Immature natural killer cell (primary cell): ENCODE measurements at regions not wholly inside any gene's neighbourhood (a gene's known extent, or its start where the extent isn't known, plus 50 kb on each side); places are given as distances from the start of the nearest gene placed in this dataset.
A peak's percentile ranks its signal among the peaks of the same experiment; 100 is the strongest.
"Not testable (repeated sequence)": the region's sequence is repeated elsewhere in the genome, so short reads cannot be mapped to it uniquely, and the experiment has no call there.

Source experiments
- DNase-seq, 3 donors: peaks; one replicate each; pipeline ENCODE4 v3.0.0; 2022; ENCODE audit warnings: mixed read lengths in 1 of 3
- H3K27ac Mint-ChIP-seq, 6 donors: one replicate each; pipeline ENCODE4 v1.8.0; 2020; ENCODE audit warnings: mixed read lengths in 6 of 6, mild to moderate bottlenecking in 5 of 6, inconsistent platforms in 4 of 6, moderate library complexity in 3 of 6
- H3K27me3 Mint-ChIP-seq, 3 donors: one replicate each; pipeline ENCODE4 v1.8.0; 2020 to 2021; ENCODE audit warnings: low read depth in 3 of 3, mild to moderate bottlenecking in 3 of 3, mixed read lengths in 3 of 3, moderate library complexity in 3 of 3, inconsistent platforms in 1 of 3
- H3K36me3 Mint-ChIP-seq, 3 donors: one replicate each; pipeline ENCODE4 v1.8.0; 2020; ENCODE audit warnings: mixed read lengths in 3 of 3, inconsistent platforms in 2 of 3, mild to moderate bottlenecking in 2 of 3
- H3K4me1 Mint-ChIP-seq, 2 donors: one replicate each; pipeline ENCODE4 v1.8.0; 2020; ENCODE audit warnings: inconsistent platforms in 2 of 2, mild to moderate bottlenecking in 2 of 2, mixed read lengths in 2 of 2, moderate library complexity in 1 of 2
- H3K4me3 Mint-ChIP-seq, 5 donors: one replicate each; pipeline ENCODE4 v1.8.0; 2020; ENCODE audit warnings: mild to moderate bottlenecking in 5 of 5, mixed read lengths in 5 of 5, inconsistent platforms in 3 of 5, moderate library complexity in 3 of 5
- H3K9me3 Mint-ChIP-seq, 6 donors: one replicate each; pipeline ENCODE4 v1.8.0; 2020; ENCODE audit warnings: mild to moderate bottlenecking in 6 of 6, mixed read lengths in 6 of 6, inconsistent platforms in 4 of 6, moderate library complexity in 3 of 6

- Mint-ChIP-seq H3K36me3 (no peaks in the 10 kb centered on the region), H3K27ac (no peak overlapping the region), H3K4me3 (no peak overlapping the region), H3K27me3 (peaks cover 0 to 6% (median 5%) of the 10 kb centered on the region in 3 donors), H3K4me1 (peaks cover 5 to 6% of the 10 kb centered on the region in 2 donors), H3K9me3 (no peaks in the 10 kb centered on the region)
- DNase-seq: no peak
Measured at GRCh38 chr9:85298499-85298898, 443.3 kb downstream of the AGTPBP1 start.

GRCh38 chr9:85295244-85295643 lies 446.5 kb downstream of the AGTPBP1 start:
- H3K27me3 Mint-ChIP-seq, H3K36me3 Mint-ChIP-seq, H3K9me3 Mint-ChIP-seq, H3K27ac Mint-ChIP-seq, DNase-seq, H3K4me3 Mint-ChIP-seq: not testable (repeated sequence)
- peaks cover 16 to 23% of the 10 kb centered on the region in 2 donors for H3K4me1 Mint-ChIP-seq

- Mint-ChIP-seq H3K27me3 (peaks cover 3 to 5% (median 4%) of the 10 kb centered on the region in 3 donors), H3K27ac (peak overlapping the region in 1 of 6 donors; percentile 5), H3K4me1 (peaks cover 39 to 50% of the 10 kb centered on the region in 2 donors), H3K9me3 (no peaks in the 10 kb centered on the region), H3K4me3 (no peak overlapping the region), H3K36me3 (no peaks in the 10 kb centered on the region)
- DNase-seq: no peak
Measured at GRCh38 chr9:85292261-85292660, 449.5 kb downstream of the AGTPBP1 start.

DNA sequence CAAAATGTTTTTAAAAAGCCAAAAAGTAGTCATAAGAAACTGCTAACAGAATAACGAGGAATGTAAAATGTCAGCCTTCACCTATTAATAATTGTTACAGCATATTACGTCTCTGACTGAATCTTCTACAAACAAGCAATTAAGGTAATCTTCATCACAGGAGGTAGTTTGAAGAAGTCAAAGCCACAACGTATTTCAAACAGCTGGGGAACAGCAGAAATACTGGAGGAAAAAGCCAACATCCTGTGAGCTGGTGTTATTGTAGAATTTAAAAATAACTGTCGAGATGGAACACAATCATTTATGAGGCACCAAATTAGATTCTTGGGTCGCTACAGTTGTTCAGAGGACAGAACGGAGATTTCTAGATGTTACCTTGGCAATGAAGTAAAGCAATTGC lies 450.5 kb downstream of the AGTPBP1 start:
- no peak overlapping the region for H3K27ac Mint-ChIP-seq
- DNase-seq: no peak
- H3K36me3 Mint-ChIP-seq: no peaks in the 10 kb centered on the region
- H3K27me3 Mint-ChIP-seq: peaks cover 3 to 5% (median 4%) of the 10 kb centered on the region in 3 donors
- peaks cover 37 to 48% of the 10 kb centered on the region in 2 donors for H3K4me1 Mint-ChIP-seq
- no peaks in the 10 kb centered on the region for H3K9me3 Mint-ChIP-seq
- no peak overlapping the region for H3K4me3 Mint-ChIP-seq

DNA sequence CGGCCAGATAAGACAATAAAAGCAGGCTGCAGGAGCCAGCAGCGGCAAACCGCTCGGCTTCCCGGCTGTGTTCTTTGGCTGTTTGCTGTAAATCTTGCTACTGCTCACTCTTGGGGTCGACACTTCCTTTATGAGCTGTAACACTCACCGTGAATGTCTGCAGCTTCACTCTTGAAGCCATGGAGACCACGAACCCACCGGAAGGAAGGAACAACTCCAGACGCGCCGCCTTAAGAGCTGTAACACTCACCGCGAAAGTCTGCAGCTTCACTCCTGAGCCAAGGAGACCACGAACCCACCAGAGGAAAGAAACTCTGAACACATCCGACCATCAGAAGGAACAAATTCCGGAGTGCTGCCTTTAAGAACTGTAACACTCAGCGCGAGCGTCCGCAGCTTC lies 451.7 kb downstream of the AGTPBP1 start:
- Mint-ChIP-seq H3K36me3 (no peaks in the 10 kb centered on the region), H3K9me3 (no peaks in the 10 kb centered on the region), H3K27me3 (peaks cover 3 to 8% (median 4%) of the 10 kb centered on the region in 3 donors), H3K27ac (peak overlapping the region; percentile 51 to 92 (median 71)), H3K4me1 (peaks cover 37 to 47% of the 10 kb centered on the region in 2 donors), H3K4me3 (peak overlapping the region; percentile 68 to 79 (median 76))
- DNase-seq: peak; percentile 78 to 83 (median 80)

DNA sequence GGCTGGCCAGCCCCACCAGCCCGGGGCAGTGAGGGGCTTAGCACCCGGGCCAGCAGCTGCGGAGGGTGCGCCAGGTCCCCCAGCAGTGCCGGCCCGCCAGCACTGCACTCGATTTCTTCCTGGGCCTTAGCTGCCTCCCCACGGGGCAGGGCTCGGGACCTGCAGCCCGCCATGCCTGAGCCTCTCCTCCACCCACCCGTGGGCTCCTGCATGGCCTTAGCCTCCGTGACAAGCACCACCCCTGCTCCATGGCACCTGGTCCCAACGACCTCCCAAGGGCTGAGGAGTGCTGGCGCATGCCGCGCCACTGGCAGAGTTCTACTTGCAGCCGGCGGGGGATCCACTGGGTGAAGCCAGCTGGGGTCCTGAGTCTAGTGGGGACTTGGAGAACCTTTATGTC lies 452.6 kb downstream of the AGTPBP1 start:
- H3K4me1 Mint-ChIP-seq: peaks cover 37 to 47% of the 10 kb centered on the region in 2 donors
- H3K36me3 Mint-ChIP-seq: no peaks in the 10 kb centered on the region
- peak overlapping the region in 1 of 5 donors; percentile 78 for H3K4me3 Mint-ChIP-seq
- no peak for DNase-seq
- H3K27me3 Mint-ChIP-seq: peaks cover 3 to 9% (median 8%) of the 10 kb centered on the region in 3 donors
- no peaks in the 10 kb centered on the region for H3K9me3 Mint-ChIP-seq
- H3K27ac Mint-ChIP-seq: peak overlapping the region in 2 of 6 donors; percentile 76 to 82

- H3K4me1 Mint-ChIP-seq: peaks cover 12 to 24% of the 10 kb centered on the region in 2 donors
- peaks cover 2 to 20% (median 10%) of the 10 kb centered on the region in 3 donors for H3K27me3 Mint-ChIP-seq
- no peak overlapping the region for H3K27ac Mint-ChIP-seq
- H3K9me3 Mint-ChIP-seq: peaks cover 0 to 2% (median 0%) of the 10 kb centered on the region in 6 donors
- no peak overlapping the region for H3K4me3 Mint-ChIP-seq
- no peak for DNase-seq
- H3K36me3 Mint-ChIP-seq: no peaks in the 10 kb centered on the region
Measured at GRCh38 chr9:85283421-85283820, 458.3 kb downstream of the AGTPBP1 start.

DNA sequence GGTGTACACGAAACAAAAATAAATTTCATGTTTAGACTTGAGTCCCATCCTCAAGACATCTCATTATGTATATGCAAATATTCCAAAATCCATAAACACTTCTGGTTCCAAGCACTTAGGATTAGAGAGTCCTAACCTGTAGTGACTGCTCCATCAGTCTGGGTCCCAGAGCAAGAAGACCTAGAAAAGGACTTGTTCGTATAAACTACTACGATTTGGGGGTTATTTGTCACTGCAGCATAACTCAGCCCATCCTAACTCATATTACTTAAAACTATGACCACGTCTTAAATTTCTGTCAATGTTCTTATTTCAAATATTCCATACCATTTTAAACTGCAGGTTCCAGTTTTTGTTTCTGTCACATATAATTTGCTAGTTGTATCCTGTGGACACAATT lies 463.0 kb downstream of the AGTPBP1 start:
- DNase-seq: no peak
- Mint-ChIP-seq H3K36me3 (no peaks in the 10 kb centered on the region), H3K27ac (no peak overlapping the region), H3K9me3 (no peaks in the 10 kb centered on the region), H3K4me1 (peaks cover 0 to 8% of the 10 kb centered on the region in 2 donors), H3K27me3 (peaks cover 2 to 37% (median 11%) of the 10 kb centered on the region in 3 donors), H3K4me3 (no peak overlapping the region)

- no peak for DNase-seq
- H3K36me3 Mint-ChIP-seq: no peaks in the 10 kb centered on the region
- H3K4me1 Mint-ChIP-seq: peaks cover 0 to 8% of the 10 kb centered on the region in 2 donors
- H3K27ac Mint-ChIP-seq: no peak overlapping the region
- no peaks in the 10 kb centered on the region for H3K9me3 Mint-ChIP-seq
- no peak overlapping the region for H3K4me3 Mint-ChIP-seq
- H3K27me3 Mint-ChIP-seq: peaks cover 2 to 32% (median 9%) of the 10 kb centered on the region in 3 donors
Measured at GRCh38 chr9:85276741-85277140, 465.0 kb downstream of the AGTPBP1 start.

DNA sequence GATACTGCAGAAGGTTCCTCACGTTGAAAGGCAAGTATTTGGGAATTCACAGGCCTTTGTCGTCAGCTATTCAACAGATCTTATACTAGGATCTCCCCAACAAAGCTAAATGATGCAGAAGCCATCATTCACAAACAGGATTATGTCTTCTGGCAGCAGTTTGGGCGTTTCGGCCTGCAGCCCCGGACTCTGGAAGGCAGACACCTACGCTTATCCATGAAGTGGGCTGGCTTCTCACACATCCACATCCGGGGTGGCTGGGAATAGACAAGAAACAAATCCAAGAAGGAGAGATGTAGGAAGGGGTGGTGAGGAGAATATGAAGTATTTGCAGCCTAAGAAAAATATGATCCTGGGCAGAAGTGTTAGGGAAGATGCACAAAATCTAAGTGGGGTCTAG lies 471.9 kb downstream of the AGTPBP1 start:
- H3K9me3 Mint-ChIP-seq: peaks cover 0 to 2% (median 0%) of the 10 kb centered on the region in 6 donors
- H3K27ac Mint-ChIP-seq: no peak overlapping the region
- no peaks in the 10 kb centered on the region for H3K4me1 Mint-ChIP-seq
- peaks cover 0 to 9% (median 7%) of the 10 kb centered on the region in 3 donors for H3K27me3 Mint-ChIP-seq
- H3K4me3 Mint-ChIP-seq: no peak overlapping the region
- no peak for DNase-seq
- no peaks in the 10 kb centered on the region for H3K36me3 Mint-ChIP-seq

DNA sequence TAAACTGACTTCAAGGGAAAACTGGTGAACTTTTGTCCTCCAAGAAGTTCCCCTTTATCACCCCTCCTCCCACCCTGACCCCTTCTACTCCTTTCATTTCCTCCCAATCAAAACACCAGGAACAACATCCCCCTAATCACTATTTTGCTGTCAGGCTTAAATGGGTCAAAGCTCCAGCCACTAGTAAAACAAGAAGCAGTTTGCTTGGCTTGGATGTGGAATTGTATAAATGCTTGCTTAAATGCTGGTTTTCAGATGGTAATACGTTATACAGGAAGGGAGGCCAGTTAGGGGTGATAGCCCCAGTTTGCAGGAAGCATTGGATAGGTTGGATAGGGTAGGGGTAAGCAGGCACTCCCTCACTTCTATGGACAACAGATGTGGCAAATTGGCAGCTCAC lies 473.6 kb downstream of the AGTPBP1 start:
- H3K27ac Mint-ChIP-seq: no peak overlapping the region
- peaks cover 0 to 2% (median 0%) of the 10 kb centered on the region in 6 donors for H3K9me3 Mint-ChIP-seq
- no peaks in the 10 kb centered on the region for H3K36me3 Mint-ChIP-seq
- no peak for DNase-seq
- no peak overlapping the region for H3K4me3 Mint-ChIP-seq
- H3K27me3 Mint-ChIP-seq: peaks cover 0 to 4% (median 1%) of the 10 kb centered on the region in 3 donors
- no peaks in the 10 kb centered on the region for H3K4me1 Mint-ChIP-seq

DNA sequence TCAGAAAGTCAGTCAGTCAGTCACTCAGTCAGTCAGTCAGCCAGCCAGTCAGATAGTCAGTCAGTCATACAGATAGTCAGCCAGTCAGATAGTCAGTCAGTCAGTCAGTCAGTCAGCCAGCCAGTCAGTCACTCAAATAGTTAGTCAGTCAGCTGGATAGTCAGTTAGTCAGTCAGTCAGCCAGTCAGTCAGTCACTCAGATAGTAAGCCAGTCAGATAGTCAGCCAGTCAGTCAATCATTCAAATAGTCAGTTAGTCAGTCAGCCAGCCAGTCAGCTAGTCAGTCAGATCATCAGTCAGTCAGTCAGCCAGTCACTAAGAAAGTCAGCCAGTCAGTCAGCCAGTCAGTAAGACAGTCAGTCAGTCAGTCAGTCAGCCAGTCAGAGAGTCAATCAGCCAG lies 477.1 kb downstream of the AGTPBP1 start:
- DNase-seq: no peak
- Mint-ChIP-seq H3K9me3 (no peaks in the 10 kb centered on the region), H3K27ac (no peak overlapping the region), H3K4me1 (no peaks in the 10 kb centered on the region), H3K4me3 (no peak overlapping the region), H3K27me3 (peaks cover 0 to 4% (median 2%) of the 10 kb centered on the region in 3 donors), H3K36me3 (no peaks in the 10 kb centered on the region)

DNA sequence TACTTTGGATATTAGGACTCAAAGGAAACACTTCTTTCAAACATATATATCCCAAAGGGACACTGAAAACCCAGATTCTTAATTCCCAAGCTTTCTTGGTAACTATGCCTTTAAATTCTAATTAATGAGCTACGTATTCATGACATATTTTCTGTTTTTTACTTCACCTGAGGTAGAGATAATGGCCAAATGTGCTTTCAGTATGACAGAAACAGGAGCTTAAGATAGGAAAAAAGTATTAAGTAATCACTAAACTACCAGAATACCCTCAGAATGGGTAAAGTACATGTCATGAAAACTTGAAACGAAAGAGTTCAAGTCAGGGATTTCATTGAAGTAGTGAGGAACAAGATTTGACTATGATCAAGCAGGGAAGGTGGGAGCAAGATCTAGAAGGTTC lies 478.5 kb downstream of the AGTPBP1 start:
- DNase-seq: no peak
- no peak overlapping the region for H3K4me3 Mint-ChIP-seq
- H3K27ac Mint-ChIP-seq: no peak overlapping the region
- H3K4me1 Mint-ChIP-seq: peaks cover 0 to 7% of the 10 kb centered on the region in 2 donors
- H3K9me3 Mint-ChIP-seq: no peaks in the 10 kb centered on the region
- no peaks in the 10 kb centered on the region for H3K36me3 Mint-ChIP-seq
- peaks cover 6 to 10% (median 7%) of the 10 kb centered on the region in 3 donors for H3K27me3 Mint-ChIP-seq

DNA sequence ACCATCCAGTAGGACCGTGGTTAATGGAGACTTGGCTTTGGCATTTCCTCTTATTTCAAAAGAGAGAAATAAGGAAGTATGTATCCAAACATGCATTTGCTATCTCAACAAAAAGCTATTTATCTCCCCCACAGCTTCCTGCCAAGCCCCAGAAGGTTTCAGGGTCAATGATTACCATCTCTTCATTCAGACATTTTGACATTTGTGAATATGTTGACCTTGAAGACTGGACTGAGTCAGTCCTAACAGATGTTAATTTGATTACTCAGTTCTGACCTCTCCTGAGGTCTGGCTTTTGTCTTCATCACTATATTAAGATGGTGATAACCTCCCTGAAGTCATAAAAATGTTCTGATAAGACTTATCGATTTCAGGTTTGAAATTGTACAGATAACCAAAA lies 479.4 kb downstream of the AGTPBP1 start:
- no peaks in the 10 kb centered on the region for H3K36me3 Mint-ChIP-seq

GRCh38 chr9:85260275-85260845 lies 481.4 kb downstream of the AGTPBP1 start:
- Mint-ChIP-seq H3K36me3 (no peaks in the 10 kb centered on the region), H3K4me1 (peaks cover 0 to 7% of the 10 kb centered on the region in 2 donors), H3K9me3 (peaks cover 0 to 4% (median 0%) of the 10 kb centered on the region in 6 donors), H3K4me3 (no peak overlapping the region), H3K27me3 (peaks cover 7 to 16% (median 10%) of the 10 kb centered on the region in 3 donors), H3K27ac (no peak overlapping the region)
- no peak for DNase-seq

More for the DNA sequence above, 479.4 kb downstream of the AGTPBP1 start:
- Mint-ChIP-seq H3K4me3 (no peak overlapping the region), H3K4me1 (peaks cover 0 to 7% of the 10 kb centered on the region in 2 donors), H3K27me3 (peaks cover 6 to 10% (median 7%) of the 10 kb centered on the region in 3 donors), H3K9me3 (no peaks in the 10 kb centered on the region), H3K27ac (no peak overlapping the region)
- no peak for DNase-seq
